Germinal center (tissue), 1 donor: ENCODE measurements at regions not wholly inside any gene's neighbourhood (a gene's known extent, or its start where the extent isn't known, plus 50 kb on each side); places are given as distances from the start of the nearest gene placed in this dataset.

Source experiments
- DNase-seq: peaks from one replicate; pipeline ENCODE4 v3.0.0; 2012; ENCODE audit warnings: mixed read lengths, low spot score

DNA sequence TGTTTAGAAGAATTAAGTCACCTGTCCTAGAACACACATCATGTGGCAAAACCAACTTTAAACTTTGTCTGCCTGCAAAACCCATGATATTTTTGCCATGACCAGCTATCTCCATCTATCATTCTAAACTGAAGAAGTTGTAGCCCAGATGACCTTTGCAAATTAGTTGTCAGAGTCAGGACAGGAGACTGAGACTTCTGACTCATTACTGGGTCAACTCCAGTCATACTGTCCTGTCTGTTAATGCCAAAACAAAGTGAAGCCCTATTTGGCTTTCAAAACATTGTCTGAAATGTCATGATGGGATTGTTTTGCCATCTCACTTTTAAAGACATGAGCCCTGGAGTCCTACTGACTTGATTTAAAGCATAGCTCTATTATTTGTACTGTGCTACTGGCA is 365.7 kb upstream of the CPEB2 start:
- DNase-seq: no peak

- no peak for DNase-seq
Observed at GRCh38 chr4:14640476-14640875, 361.8 kb upstream of the CPEB2 start.

- DNase-seq: no peak
Observed at GRCh38 chr4:14641871-14642270, 360.4 kb upstream of the CPEB2 start.

DNA sequence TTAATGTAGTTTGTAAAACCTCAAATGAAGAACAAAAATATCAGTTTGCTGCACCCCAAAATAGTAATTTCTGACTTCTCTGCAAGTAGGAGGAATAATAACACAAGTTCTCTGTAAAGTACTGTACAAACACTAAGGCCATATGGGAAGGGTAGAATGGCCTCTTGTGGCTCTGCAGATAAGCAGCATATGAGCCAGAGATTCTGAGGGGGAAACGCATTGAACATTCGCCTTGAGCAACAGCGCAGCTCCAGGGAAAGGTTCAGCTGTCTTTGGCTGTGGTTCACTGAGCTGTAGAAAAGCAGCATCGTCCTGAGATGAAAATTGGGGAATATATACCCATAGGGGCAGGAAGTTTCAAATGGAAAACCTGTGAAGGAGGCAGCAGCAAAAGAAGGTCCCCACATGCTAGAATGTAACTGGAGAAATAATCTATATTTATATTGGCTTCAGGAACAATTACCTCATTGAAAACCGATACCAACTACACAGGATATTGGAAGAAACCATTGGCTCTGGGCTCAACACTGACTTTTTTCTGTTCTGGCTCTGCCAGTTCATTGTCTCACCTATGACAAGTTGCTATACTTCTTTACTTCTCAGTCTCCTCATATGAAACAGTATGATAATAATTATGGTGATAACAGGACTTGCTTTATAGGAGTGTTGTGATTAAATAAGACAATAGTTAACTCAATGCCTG is 357.6 kb upstream of the CPEB2 start:
- no peak for DNase-seq

DNA sequence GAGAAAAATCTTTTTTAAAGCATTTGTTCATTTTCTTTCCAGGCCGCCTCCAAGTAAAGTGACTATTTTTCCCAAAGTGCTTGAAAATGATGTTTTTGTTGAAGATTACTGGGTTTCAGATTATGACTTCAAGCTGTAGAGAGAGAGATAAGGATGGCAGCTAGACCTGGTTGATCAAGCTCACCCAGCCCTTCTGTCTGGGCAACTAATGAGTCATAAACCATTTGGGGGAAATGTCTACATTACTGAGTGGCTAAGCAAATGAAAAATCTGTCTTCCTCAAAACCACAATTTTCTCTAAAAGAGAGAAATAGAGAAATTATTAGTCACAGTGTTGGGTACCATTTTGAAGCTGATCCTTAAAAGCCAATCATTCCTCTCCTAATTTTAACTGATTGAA is 355.4 kb upstream of the CPEB2 start:
- DNase-seq: no peak

DNA sequence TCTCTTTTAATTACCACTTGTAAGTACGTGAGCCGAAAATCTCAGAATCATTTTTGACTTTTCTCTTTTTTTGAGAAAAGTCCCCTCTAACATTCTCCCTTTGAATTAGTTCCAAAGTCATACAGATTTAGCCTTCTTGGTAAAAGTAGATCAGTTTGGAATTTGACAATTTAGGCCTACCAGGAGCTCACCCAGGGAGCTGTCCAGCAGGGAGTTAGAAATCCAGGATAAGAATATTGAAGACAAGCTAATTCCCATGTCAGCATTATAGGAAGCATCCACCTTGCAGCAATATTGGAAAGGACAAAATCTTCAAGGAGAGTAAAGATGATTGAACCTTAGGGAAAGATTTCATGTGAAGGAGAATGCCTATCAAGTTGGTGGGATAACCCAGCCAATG is 352.2 kb upstream of the CPEB2 start:
- DNase-seq: no peak

GRCh38 chr4:14652522-14652921 is 349.8 kb upstream of the CPEB2 start:
- DNase-seq: no peak

DNA sequence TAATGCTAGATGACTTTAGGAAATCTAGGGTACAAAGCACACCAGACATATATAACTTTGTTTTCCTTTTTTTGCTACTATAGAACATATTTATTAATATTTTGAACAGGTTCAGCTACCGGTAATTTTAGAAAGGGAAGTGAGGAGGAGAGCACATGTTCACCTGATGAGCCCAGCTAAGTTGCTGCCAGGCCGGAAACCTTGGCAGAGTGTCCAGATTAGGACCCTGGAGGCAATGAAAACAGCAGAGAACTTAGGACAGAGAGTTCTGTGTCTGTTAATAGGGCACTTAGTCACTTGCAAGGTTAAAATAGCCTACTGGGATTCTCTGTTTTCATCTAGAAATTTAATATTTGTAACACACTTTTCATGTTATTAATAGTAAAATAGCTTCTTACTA is 348.9 kb upstream of the CPEB2 start:
- no peak for DNase-seq

DNA sequence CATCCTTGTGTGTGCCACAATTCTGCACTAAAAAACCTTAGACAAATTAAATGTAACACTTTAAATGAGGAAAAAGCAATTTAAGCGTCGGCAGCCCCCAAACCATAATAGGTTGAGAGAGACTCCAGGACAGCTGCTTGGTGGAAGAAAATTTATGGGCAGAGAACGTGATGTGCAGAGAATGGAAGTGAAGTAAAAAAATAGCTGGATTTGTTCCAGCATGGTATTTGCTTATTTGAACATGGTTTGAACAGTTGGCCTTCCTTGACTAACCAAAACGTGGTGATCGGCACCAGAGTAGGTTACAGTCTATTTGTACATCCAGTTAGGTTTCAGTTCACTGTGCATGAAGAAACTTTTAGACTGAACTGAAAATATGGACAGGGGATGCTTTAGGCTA is 343.0 kb upstream of the CPEB2 start:
- no peak for DNase-seq

DNA sequence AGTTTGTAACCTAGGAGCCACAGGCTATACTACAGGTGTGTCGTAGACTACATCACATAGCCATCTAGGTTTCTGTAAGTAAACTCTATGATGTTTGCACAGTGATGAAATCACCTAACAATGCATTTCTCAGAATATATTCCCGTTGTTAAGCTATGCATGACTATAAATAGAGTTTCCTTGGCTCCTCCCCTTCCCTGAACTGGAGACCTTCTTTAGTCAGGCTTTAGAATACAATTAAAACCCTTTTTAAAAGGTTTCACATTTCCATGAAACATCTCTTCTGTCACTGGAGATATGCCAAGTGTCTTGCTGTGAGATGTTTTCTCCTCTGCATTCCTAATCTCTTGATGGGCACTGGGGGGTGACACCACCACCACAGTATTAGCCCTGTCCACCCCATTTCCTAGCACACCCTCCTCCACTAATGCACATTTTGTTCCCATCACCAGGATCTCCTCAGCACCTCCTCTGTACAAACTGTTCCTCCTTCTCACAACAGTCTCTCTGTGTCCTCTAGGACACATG is 334.6 kb upstream of the CPEB2 start:
- no peak for DNase-seq

GRCh38 chr4:14668296-14668695 is 334.0 kb upstream of the CPEB2 start:
- DNase-seq: no peak

GRCh38 chr4:14669371-14669770 is 332.9 kb upstream of the CPEB2 start:
- DNase-seq: no peak

DNA sequence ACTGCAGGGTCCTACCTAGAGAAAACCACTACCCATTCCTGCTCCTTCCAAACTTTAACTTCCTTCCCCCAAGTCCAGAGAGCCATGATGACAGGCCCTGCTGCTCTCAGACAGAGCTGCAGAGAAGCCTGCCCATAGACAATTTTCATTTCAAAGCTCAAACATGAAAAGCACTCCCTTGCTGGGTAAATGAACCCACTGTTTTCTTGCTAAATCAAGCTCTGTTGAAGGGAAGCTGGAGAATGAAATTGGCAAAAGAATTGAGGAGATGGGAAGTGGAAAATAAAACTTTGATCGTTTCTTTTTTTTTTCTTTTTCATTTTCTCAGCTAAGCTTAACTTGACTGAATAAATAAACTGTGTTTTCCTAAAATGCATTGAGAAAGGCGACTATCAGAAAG is 331.1 kb upstream of the CPEB2 start:
- DNase-seq: no peak

- no peak for DNase-seq
Observed at GRCh38 chr4:14675279-14675985, 326.8 kb upstream of the CPEB2 start.

- DNase-seq: no peak
Observed at GRCh38 chr4:14679906-14680305, 322.4 kb upstream of the CPEB2 start.

DNA sequence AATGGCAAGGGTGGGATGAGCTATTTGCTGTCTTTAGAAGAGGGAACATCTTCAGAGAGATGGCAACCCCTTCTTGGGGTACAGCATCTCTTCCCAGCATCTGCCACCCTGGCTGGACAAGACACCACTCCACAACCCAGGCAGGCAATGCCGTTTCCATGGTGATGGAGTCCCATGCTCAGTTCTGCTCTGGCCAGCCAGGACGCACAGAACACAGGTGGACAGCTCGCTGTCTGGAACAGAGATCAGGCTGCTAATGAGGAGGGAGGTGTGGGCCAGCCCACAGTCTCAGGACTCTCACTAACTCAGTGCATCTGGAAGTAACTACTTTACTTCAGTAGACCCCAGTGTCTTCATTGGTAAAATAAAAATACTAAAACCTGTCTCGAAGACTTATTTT is 321.0 kb upstream of the CPEB2 start:
- no peak for DNase-seq

GRCh38 chr4:14693728-14694127 is 308.6 kb upstream of the CPEB2 start:
- no peak for DNase-seq

GRCh38 chr4:14695095-14695845 is 307.0 kb upstream of the CPEB2 start:
- DNase-seq: no peak

GRCh38 chr4:14700083-14700482 is 302.2 kb upstream of the CPEB2 start:
- DNase-seq: no peak

DNA sequence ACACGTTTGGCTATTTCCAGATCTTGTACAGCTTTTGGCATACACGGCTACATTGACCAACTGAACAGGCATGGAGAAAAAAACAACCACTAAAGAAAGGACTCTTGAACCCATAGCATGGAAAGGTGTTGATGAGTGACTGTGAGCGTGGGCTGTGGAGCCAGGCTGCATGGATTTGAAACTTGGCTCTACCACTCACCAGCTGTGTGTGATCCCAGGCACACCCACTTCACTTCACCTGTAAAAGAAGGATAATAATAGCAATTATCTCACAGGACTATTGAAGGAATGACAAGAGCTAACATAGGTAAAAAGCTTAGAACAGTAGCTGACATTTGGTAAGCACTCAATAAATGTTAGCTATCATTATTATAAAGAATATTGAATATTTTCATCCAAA is 301.7 kb upstream of the CPEB2 start:
- no peak for DNase-seq

- DNase-seq: no peak
Observed at GRCh38 chr4:14701389-14701788, 300.9 kb upstream of the CPEB2 start.

DNA sequence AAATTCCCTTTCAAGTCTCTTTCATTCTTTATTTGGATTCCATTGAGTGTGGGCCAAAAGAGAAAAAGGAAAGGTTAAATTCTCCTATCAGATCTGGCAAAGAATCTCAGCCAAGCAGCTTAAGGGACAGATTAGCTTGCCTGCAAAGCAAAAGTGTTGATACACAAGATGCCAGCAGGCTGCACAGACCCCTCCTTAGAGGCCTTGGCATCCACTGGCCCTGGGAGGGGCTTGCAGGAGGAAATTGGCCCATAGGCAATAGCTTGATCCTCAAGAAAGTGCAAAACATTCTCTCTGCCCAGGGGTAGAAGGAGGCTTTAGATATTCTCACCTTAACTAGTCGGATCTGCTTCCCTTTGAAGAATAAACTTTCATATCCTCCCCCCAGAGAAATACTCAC is 300.4 kb upstream of the CPEB2 start:
- no peak for DNase-seq

DNA sequence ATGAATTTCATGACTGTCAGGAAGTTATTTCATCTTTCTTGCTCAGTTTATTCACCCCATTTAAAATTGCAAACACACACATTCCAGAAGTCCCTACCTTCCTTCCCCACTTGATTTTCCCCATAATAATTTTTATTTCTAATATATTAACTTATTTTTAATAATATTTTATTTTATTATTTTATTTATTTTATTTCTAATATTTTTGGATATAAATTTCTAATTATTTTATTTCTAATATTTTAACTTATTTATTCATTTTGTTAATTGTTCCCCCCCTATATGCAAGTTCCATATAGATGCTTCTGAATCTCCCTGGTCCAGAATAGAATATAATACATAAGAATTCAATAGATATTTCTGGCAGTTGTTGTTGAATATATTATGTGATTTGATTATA is 293.7 kb upstream of the CPEB2 start:
- DNase-seq: no peak
